Kidney tubule cell (primary cell): ENCODE measurements at regions not wholly inside any gene's neighbourhood (a gene's known extent, or its start where the extent isn't known, plus 50 kb on each side); places are given as distances from the start of the nearest gene placed in this dataset.

ENCODE experiments used
- DNase-seq: peaks from one replicate; pipeline ENCODE4 v3.0.0-alpha.2; 2018; ENCODE audit warnings: low spot score

- DNase-seq: no peak
Observed at GRCh38 chr12:115078990-115079389, 395.0 kb upstream of the TBX3 start.

- no peak for DNase-seq
Observed at GRCh38 chr12:115078334-115078733, 394.4 kb upstream of the TBX3 start.

GRCh38 chr12:115075552-115076170 is 391.7 kb upstream of the TBX3 start:
- DNase-seq: no peak

- no peak for DNase-seq
Observed at GRCh38 chr12:115074617-115075016, 390.6 kb upstream of the TBX3 start.

- no peak for DNase-seq
Observed at GRCh38 chr12:115072712-115073111, 388.7 kb upstream of the TBX3 start.

- peak; percentile 38 for DNase-seq
Observed at GRCh38 chr12:115070313-115070712, 386.3 kb upstream of the TBX3 start.

- no peak for DNase-seq
Observed at GRCh38 chr12:115064296-115064695, 380.3 kb upstream of the TBX3 start.

GRCh38 chr12:115062741-115063140 is 378.8 kb upstream of the TBX3 start:
- no peak for DNase-seq

GRCh38 chr12:115060477-115061168 is 376.6 kb upstream of the TBX3 start:
- DNase-seq: no peak

- no peak for DNase-seq
Observed at GRCh38 chr12:115057445-115057844, 373.5 kb upstream of the TBX3 start.

GRCh38 chr12:115051378-115051777 is 367.4 kb upstream of the TBX3 start:
- no peak for DNase-seq

- no peak for DNase-seq
Observed at GRCh38 chr12:115049614-115050013, 365.6 kb upstream of the TBX3 start.

GRCh38 chr12:115046805-115047204 is 362.8 kb upstream of the TBX3 start:
- DNase-seq: no peak

- DNase-seq: no peak
Observed at GRCh38 chr12:115044073-115044472, 360.1 kb upstream of the TBX3 start.

GRCh38 chr12:115043079-115043478 is 359.1 kb upstream of the TBX3 start:
- no peak for DNase-seq

GRCh38 chr12:115042341-115042740 is 358.4 kb upstream of the TBX3 start:
- no peak for DNase-seq

- no peak for DNase-seq
Observed at GRCh38 chr12:115037830-115038229, 353.9 kb upstream of the TBX3 start.

- DNase-seq: no peak
Observed at GRCh38 chr12:115035535-115036107, 351.6 kb upstream of the TBX3 start.

- DNase-seq: no peak
Observed at GRCh38 chr12:115032521-115032920, 348.5 kb upstream of the TBX3 start.

- no peak for DNase-seq
Observed at GRCh38 chr12:115030017-115030416, 346.0 kb upstream of the TBX3 start.

- DNase-seq: no peak
Observed at GRCh38 chr12:115024531-115024930, 340.6 kb upstream of the TBX3 start.

GRCh38 chr12:115023279-115024265 is 339.6 kb upstream of the TBX3 start:
- DNase-seq: no peak
